NCI-H69 (cell line): ENCODE measurements at regions not wholly inside any gene's neighbourhood (a gene's known extent, or its start where the extent isn't known, plus 50 kb on each side); places are given as distances from the start of the nearest gene placed in this dataset.
"Not testable (repeated sequence)": the region's sequence is repeated elsewhere in the genome, so short reads cannot be mapped to it uniquely, and the experiment has no call there.

ENCODE experiments used
- DNase-seq: peaks from one replicate; lab custom pipeline; 2025; lab: John Stamatoyannopoulos, UW

DNA sequence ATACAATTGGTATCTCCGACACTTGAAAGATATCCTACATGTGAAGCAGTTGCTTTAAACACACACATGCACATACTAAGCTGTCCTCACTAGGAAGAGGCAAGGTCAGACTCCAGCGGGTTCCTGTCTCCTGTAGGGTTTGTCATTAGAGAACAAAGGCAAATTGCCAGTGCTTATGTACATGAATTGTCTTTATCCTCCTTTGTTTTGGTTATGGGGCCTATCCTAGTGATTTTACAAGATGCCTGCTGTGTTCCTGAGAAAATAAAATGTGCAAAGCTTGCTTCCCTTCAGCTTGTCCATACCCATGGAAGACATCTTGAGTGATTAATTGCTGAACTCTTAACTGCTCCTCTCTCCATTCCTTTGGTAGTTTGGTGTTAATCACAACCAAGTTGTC, 86.7 kb upstream of the SLC39A10 start:
- DNase-seq = peak; percentile 91

DNA sequence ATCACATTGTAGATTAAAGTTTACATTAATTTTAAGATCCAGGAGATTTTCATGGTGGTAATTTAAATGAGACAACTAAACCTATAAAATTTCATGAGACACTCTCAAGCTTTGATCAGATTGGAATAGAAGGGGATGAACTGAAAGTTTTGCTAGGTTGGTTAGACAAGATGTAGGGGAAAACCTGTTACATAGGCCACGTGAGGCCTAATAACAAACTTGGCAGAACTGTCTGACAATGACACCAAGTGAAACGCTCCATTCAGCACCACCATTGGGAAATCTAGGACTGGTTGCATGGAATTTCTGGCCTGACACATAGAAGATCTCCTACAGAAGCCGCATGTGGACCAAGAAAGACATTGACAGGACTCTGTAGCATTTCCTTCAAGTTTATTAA, 87.8 kb upstream of the SLC39A10 start:
- no peak for DNase-seq

DNA sequence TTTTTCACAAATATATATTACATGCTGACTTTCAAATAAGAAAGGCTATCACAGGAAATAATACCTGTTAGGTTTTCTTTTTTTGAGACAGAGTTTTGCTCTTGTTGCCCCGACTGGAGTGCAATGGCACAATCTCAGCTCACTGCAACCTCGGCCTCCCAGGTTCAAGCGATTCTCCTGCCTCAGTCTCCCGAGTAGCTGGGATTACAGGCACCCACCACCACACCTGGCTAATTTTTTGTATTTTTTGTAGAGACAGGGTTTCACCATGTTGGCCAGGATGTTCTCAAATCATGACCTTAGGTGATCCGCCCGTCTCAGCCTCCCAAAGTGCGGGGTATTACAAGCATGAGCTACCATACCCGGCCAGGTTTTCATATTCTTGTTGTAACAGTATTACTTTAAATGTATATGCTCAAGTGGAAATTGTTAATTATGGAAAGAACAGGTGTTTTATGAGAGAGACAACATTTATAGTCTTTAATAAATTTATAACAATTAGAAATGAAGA, 92.3 kb upstream of the SLC39A10 start:
- DNase-seq = not testable (repeated sequence)

DNA sequence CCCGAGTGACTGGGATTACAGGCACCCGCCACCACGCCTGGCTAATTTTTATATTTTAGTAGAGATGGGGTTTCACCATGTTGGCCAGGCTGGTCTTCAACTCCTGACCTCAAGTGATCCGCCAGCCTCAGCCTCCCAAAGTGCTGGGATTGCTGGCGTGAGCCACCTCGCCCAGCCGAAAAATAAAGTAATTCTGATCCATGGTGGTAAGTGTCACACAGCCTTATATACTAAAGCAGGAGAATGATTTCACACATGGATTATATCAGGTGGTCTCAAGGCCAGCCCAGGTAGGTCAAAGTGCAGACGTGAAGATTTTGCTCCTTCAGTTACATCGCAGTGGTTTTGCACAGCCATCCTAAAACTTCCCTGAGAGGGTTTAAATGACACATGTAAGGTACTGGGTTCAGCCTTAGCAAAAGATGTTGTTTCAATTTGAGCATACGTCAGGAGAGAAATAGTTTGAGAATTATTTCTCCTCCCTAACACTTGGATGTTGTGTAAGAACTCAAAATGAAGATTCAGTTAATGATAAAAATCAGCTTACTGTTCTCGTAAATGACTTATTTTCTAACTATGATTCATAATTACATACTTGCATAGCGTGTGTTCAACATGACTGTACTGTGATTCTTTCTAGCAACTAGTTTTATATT, 93.0 kb upstream of the SLC39A10 start:
- DNase-seq = no peak

DNA sequence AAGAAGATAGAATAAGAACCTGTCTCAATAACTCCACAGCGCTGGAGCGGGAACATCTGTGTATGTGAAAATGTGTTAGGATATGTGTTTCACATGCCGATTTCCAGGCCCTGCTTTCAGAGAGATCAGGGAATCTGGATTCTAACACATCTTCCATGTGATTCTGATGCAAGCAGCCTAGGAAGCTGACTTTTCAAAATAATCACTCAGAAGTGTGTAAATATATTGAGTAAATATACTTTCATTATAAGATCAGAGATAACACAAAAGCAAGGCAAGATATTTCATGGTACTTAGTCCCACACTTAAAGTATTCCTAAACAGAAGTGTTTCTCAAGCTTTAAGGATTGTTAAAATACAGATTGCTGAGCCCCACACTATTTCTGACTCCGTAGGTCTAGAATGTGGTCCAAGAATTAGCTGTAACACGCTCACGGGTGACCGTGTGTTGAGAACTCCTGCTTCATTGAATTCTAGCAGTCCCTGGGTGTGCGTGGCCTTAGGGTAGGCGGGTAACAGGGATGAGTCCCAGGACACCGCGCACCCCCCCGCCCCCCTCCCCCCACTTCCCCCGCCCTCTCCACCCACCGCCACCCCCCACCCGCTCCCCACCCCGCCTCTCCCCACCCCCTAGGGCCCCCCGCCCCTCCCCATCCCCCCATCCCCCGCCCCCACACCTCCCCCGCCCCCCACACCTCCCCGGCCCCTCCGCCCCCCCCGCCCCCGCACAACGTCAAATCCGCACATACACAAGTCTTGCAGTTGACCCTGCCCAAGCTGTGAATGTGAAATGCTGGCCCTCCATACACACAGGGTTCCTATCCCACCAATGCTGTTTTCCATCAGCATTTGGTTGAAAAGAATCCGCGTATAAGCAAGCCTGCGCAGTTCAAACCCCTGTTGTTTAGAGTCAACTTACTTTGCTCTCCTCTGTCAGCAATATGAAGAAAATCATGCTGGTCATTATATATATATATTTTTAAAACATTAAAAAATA, 94.2 kb upstream of the SLC39A10 start:
- DNase-seq = peak; percentile 27

DNA sequence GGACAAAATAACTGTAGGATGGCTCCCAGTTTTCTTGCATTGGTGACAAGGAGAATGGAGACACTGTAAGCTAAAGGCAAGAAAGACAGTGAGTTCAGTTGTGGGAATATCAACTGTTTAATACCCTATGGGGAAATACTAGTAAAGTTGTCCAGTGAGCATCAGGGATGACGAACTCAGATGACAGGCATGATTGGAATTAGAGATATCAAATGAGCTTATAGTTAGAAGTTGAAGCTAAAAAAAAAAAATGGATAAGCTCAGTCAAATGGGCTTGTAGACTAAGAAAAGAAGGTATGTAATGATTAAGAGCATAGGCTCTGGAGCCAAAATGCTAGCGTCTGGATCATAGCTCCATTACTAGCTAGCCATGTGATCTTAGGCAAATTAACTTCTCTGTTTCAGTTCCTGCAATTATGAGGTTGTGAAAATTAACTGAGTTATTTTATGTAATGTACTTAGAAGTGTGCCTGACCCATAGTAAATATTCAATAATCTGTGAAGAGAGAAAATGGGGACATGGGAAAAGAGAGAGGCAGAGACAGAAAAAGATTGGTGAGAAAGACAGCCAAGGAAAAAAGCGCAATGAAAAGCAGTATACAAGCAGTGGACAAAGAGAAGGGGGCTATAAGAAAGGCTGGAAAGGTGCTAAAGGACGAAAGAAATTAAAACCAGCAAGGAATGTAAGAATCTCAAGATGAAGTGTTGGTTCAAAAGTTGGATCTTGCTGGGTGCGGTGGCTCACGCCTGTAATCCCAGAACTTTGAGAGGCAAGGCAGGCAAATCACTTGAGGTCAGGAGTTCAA, 95.7 kb upstream of the SLC39A10 start:
- no peak for DNase-seq

DNA sequence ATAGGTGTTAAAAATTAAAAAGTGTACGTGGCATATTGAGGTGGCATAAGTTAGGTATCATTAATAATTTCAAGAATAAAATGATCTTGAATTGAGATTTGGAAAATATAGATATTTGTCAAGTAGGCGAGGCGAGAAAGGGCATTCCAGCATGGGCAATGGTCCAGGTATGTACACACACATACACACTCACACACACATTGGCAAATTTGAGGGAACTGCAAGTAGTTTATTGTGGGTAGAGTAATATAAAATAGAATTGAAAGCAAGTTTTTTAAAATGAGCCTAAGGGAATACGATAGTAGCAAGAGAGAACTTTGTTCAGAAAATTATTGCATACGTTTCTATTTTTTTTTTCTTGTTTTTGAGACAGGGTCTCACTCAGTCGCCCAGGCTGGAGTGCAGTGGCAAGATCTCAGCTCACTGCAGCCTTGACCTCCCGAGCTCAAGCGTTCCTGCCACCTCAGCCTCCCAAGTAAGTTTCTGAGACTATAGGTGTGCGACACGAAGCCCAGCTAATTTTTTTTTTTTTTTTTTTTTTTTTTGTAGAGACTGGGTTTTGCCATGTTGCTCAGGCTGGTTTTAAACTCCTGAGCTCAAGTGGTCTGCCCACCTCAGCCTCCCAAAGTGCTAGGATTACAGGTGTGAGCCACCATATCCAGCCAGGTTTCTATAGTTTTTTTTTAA, 96.7 kb upstream of the SLC39A10 start:
- no peak for DNase-seq

DNA sequence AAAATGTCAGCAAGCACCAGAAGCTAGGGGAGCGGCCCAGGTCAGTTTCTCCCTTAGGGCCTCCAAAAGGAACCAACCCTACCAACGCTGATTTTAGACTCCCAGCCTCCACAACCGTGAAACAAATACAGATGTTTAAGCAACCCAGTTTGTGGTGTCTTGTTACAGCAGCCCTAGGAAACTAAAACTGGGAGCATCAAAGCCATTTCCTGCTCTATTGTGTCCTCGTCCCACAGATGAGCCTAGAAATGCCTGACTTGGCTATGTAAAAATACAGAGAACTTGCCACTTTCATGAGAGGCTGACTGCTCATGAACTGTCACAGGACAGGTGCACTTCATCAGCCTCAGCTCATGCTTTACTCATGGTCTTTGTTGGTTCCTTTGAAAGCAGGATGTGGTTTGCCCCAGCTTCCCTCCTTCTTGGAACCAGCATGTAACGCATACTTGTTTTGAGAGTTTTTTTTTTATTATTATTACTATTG, 97.6 kb upstream of the SLC39A10 start:
- peak; percentile 54 for DNase-seq

DNA sequence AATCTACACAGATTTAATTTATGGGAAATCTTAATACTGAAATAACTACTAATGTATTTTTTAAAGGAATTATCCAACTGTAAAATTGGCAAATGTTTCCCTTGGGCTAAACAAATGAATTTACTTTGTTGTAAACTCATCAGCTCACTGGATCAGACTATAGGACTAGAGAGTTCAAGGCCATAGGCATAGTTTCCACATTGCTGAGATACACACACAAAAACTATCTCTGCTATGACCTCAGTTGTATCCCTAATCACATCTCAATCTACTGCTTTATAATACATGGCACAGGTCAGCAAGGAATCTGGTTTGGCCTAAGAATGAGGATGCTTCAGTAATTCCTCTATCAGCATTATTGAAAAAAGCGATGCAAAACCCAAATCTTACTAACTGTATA, 101.1 kb upstream of the SLC39A10 start:
- peak; percentile 86 for DNase-seq

DNA sequence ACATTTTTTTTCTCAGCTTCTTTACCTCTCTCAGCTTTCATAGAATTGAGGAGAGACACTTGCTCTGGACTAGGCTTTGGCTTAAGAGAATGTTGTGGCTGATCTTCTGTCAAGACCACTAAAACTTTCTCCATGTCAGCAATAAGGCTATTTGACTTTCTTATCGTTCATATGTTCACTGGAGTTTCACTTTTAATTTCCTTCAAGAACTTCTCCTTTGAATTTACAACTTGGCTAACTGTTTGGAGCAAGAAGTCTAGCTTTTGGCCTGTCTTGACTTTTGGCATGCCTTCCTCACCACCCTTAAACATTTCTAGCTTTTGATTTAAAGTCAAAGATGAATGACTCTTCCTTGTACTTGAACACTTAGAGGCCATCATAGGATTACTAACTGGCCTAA, 104.4 kb upstream of the SLC39A10 start:
- no peak for DNase-seq

DNA sequence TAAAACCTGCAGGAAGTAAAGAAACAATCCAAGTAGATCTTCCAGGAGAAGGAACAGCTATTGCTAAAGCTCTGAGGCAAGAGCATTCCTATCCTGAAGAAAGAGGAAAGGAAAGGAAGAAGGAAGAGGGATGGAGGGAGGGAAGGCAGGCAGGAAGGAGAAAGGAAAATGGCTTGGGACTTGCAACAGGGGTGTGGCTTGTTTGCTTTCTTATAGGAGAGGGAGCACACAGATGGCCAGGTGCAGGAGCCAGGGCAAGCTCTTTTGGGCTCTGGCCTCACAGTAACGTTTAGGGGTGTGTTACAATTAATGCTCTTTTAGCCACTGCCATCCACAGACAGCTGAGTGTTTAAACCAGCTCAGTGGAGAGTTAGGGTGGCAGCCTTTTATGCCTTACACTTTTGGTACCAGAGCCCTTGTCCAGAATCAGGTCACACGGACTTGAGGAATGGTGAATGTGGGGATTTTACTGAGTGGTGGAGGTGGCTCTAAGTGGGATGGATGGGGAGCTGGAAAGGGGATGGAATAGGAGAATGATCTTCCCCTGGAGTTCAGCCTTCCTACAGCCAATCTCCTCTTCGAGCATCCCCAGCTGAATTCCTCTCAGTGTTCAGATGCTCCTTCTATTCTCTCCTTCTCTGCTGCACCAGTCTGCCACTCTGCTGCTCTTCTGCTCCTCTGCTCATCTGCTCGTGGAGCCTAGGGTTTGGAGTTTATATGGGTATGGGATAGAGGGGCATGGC, 108.7 kb upstream of the SLC39A10 start:
- no peak for DNase-seq

DNA sequence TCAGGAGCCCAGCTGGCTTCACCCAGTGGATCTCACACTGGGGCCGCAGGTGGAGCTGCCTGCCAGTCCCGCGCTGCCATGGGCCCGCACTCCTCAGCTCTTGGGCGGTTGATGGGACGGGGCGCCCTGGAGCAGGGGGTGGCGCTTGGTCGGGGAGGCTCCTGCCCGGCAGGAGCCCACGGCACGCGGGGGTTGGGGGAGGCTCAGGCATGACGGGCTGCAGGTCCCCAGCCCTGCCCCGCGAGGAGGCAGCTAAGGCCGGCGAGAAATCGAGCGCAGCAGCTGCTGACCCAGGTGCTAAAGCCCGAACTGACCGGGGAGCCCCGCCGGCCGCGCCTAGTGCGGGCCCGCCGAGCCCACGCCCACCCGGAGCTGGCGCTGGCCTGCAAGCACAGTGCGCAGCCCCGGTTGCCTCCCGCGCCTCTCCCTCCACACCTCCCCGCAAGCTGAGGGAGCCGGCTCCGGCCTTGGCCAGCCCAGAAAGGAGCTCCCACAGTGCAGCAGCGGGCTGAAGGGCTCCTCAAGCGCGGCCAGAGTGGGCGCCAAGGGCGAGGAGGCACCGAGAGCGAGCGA, 109.7 kb upstream of the SLC39A10 start:
- DNase-seq = not testable (repeated sequence)

DNA sequence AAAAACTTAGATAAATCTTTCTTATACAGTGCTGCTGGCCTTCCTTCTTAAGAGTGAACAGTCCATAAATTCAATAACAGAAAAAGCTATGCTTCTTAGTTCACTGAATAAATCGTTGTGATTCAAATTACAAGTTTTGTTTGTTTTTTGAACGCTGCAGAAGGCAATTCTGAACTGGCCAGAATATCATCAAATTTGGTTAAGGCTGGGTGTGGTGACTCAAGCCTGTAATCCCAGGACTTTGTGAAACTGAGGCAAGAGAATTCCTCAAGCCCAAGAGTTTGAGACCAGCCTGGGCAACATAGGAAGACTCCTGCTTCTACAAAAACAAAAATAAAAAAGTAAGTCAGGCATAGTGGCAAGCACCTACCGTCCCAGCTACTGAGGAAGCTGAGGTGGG, 111.2 kb upstream of the SLC39A10 start:
- no peak for DNase-seq

DNA sequence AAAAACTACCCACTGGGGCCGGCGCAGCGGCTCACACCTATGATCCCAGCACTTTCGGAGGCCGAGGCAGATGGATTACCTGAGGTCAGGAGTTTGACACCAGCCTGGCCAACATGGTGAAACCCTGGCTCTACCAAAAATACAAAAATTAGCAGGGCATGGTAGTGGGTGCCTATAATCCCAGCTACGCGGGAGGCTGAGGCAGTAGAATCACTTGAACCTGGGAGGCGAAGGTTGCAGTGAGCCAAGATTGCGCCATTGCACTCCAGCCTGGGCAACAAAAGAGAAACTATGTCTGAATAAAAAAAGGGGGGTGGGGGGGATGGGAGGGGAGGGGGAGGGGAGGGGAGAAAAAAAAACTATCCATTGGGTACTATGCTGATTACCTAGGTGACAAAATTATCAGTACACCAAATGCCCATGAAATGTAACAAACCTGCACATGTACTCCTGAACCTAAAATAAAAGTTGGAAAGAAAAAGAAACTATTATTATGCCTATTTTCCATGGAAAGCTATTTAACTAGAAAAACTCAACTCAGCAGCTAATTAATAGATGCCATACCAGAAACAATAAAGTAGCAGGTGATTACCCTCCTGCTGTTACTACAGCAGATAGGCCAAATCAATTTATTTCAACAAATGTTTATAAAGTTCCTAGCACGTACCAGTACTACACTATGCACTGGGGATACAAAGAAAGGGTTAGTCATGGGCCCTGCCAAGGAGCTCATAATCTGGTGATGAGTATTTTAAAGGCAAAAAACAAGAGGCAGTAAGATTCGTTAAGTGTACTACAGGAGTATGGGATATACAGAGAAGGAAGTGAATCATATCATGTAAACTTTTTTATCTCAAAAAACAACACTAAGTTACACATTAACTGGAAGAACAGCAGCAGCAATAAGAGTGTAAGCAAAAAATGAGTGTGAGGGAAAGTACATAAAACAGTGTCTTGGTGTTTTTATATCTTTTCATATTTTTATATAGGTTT, 112.8 kb upstream of the SLC39A10 start:
- DNase-seq = no peak

DNA sequence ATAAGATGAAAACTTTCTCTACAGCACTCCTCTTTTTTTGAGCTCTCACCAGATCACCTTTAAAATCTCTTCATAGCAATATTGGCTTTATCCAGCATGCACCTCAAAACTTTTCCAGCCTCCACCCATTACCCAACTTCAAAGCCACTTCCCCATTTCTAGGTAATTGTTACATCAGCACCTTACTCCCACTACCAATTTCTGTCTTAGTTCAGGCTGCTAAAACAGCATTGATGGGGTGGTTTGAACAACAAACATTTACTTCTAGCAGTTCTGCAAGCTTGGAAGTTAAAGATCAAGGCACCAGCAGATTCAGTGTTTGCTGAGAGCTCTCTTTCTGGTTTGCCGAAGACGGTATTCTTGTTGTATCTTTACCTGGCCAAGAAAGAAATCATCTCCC, 114.0 kb upstream of the SLC39A10 start:
- DNase-seq = no peak

DNA sequence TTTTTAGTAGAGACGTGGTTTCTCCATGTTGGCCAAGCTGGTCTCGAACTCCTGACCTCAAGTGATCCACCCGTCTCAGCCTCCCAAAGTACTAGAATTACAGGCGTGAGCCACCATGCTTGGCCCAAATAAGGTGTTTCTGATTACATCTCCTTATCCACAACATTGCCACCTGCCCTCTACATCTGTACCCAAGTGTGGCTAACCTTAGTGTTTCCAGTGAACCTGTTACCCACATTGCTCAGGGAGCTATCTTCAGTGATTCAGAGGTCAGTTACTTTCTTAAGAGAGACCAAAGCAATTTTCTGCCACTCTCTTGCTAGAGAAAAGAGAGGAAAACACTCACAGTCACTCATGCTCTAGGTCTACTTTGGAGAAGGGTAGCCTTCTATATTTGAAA, 115.0 kb upstream of the SLC39A10 start:
- DNase-seq = no peak

DNA sequence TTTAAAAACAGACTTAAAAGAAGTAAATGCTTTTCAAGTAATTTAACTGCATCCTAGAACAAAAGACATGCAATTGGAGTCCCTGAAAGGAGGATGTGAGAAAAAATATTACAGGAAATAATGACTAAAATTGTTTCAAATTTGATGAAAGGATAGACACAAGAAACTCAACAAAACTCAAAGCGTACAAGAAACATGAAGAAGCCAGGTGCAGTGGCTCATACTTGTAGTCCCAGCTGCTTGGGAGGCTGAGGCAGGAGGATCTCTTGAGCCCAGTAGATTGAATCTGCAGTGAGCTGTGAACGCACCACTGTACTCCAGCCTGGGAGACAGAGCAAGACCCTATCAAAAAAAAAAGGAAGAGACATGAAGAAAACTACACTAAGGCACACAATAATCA, 118.1 kb upstream of the SLC39A10 start:
- no peak for DNase-seq

DNA sequence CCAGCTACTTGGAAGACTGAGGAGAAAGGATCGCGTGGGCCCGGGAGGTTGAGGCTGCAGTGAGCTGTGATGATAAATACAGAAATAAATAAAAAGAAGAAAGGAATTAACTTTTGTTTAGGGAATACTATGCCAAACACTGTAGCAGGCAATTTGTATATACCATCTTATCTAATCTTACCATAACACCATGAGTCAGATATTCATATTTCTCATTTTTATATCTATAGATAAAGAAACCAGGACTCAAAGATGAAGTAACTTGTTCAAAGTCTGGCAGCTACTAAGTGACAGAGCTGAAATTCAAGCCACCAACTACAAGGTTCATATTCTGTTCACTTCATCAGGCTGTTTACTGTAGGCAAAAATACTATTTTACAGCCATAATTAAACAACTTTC, 119.2 kb upstream of the SLC39A10 start:
- no peak for DNase-seq

DNA sequence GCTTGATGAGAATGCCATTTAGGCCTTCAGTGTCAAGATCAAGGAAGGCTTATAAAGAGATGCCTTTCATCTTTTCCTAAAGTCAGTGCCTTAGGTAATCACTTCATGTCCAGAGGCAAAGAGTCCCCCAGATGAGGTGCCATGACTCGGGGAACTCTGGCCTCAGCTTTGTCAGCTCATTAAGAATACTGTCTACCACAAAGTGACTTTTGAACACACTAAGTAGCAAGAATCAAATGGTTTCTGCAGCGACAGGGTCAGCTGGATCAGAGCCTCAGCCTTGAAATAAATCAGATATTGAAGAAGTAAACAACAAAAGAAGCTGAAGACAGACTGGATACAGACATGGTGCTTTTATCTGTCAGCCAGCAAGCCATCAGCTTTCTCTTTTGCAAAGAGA, 120.1 kb upstream of the SLC39A10 start:
- no peak for DNase-seq
